H1 (cell line): ENCODE measurements at regions not wholly inside any gene's neighbourhood (a gene's known extent, or its start where the extent isn't known, plus 50 kb on each side); places are given as distances from the start of the nearest gene placed in this dataset.

Source experiments
- BCL11A ChIP-seq, 2 experiments: IDR thresholded peaks; one replicate each; pipeline ENCODE4 v1.6.1; 2011; ENCODE audit warnings: low read depth in 2 of 2, low read length in 2 of 2, mild to moderate bottlenecking in 2 of 2
- CHD2 ChIP-seq: IDR thresholded peaks from 2 replicates; pipeline ENCODE4 v1.6.1; 2012; ENCODE audit warnings: low read length, improper control_type of control experiment
- EZH2 ChIP-seq: fragments of 200-600 bp; sonication (generic); IDR thresholded peaks from 2 replicates; pipeline ENCODE4 v1.7.1; 2012; ENCODE audit warnings: low read depth, mild to moderate bottlenecking, moderate library complexity, low read length, inconsistent platforms; ENCODE audit not compliant: severe bottlenecking
- HDAC2 ChIP-seq, 2 experiments: fragments of 300-600 bp in 1 of 2; sonication (generic) in 1 of 2; IDR thresholded peaks; 2 replicates each; pipeline ENCODE4 v1.6.1; 2011 to 2012; ENCODE audit warnings: low read depth in 2 of 2, low read length in 2 of 2, mild to moderate bottlenecking in 2 of 2, moderate library complexity in 2 of 2, borderline replicate concordance in 1 of 2, inconsistent platforms in 1 of 2
- POLR2A ChIP-seq, 2 experiments: IDR thresholded peaks; 1 replicate in 1 of 2; 2 replicates in 1 of 2; pipeline ENCODE4 v1.6.1; 2011; ENCODE audit warnings: low read depth in 2 of 2, low read length in 2 of 2, mild to moderate bottlenecking in 2 of 2; ENCODE audit errors: control extremely low read depth in 1 of 2
- SIN3A ChIP-seq, 2 experiments: IDR thresholded peaks in 1 of 2; conservative IDR thresholded peaks in 1 of 2; 2 replicates each; pipeline ENCODE4 v1.6.1; 2011 to 2012; ENCODE audit warnings: low read length in 2 of 2, improper control_type of control experiment in 1 of 2, low read depth in 1 of 2, mild to moderate bottlenecking in 1 of 2
- SIRT6 ChIP-seq: IDR thresholded peaks from one replicate; pipeline ENCODE4 v1.7.1; 2012; ENCODE audit warnings: low read length, inconsistent platforms
- ZNF274 ChIP-seq: IDR thresholded peaks from 2 replicates; pipeline ENCODE4 v1.7.0; 2012; ENCODE audit warnings: low read length, borderline replicate concordance; ENCODE audit errors: extremely low read depth

DNA sequence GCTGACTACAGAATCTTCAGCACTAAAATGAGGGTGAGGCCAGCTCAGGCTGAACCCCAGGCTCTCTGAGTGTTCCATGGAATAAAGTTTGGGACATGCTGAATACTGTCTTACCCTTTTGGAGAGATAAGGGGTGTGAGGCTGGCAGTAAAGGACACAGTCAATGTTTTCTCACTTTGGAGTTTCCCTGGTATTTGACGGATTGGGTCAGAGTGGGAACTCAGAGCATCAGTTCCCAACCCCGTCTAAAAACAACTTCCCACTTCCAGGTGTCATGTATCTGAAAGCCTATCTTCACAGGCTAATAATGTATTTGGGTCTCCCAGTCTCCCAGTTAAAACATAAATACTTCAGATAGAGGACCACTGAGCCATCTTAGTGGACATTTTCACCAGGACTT, 180.7 kb downstream of the TLE3 start (continued):
- no peak for TF ChIP-seq EZH2
- TF ChIP-seq SIN3A (conservative IDR thresholded peaks at IDR 0.05 in 1 of 2, IDR thresholded peaks at IDR 0.05 in 1 of 2; ENCODE audit: low read depth in 1 of 2, low read length in 2 of 2), result no peak
- TF ChIP-seq HDAC2 (IDR thresholded peaks at IDR 0.05; ENCODE audit: borderline replicate concordance in 1 of 2, low read depth in 2 of 2, low read length in 2 of 2), result no peak
- TF ChIP-seq ZNF274, result no peak
- TF ChIP-seq BCL11A (IDR thresholded peaks at IDR 0.05; ENCODE audit: low read depth in 2 of 2, low read length in 2 of 2), result no peak
- TF ChIP-seq POLR2A (IDR thresholded peaks at IDR 0.05; ENCODE audit: control extremely low read depth in 1 of 2, low read depth in 2 of 2, low read length in 2 of 2), result no peak
- TF ChIP-seq SIRT6, result no peak
- no peak for TF ChIP-seq CHD2
- TF ChIP-seq, all 59 proteins: peak for 0
